ENCODE measurements at regions not wholly inside any gene's neighbourhood (a gene's known extent, or its start where the extent isn't known, plus 50 kb on each side); places are given as distances from the start of the nearest gene placed in this dataset.

DNA sequence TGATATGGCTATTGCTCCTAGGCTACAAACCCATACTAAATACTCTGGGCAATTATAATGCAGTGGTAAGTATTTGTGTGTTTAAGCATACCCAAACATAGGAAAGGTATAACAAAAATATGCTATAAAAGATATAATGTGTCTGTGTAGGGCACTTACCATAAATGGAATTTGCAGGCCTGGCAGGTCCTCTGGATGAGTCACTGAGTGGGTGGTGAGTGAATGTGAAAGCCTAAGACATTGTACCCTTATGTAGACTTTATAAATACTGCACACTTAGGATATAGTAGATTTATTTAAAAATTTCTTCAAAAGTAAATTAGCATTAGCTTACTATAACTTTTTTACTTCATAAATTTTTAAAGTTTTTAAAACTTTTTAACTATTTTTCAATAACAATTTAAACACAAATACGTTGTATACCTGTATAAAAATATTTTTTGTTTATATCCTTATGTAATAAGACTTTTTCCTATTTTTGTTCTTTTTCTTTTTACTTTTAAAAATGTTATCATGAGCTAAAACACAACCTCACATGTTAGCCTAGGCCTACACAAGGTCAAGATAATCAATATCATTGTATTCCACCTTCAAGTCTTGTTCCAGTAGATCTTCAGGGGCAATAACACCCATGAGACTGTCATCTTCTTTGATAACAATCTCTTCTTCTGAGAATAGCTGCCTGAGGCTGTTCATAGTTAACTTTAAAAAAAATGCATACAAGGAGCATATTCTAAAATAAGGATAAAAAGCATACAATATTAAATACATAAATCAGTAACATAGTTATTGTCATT, 306.3 kb upstream of the RGS18 start:
- ATAC-seq (replicated peaks in 6 of 8): peak in 2 of 8 experiments; percentile 26 to 38
- in situ Hi-C loops (cut with MboI; ENCODE audit: low pct_unique_long_range_greater_than_20kb in 2 of 9, low sequenced_read_pairs in 9 of 9, unreplicated experiment in 9 of 9): no loop called here
- H3K4me3 ChIP-seq: no peak overlapping the region
- no peak overlapping the region for H3K27ac ChIP-seq
- 20 to 100% (median 89%) methylated on average over 1 of the region's 1 CpG for whole genome bisulfite sequencing, 10 experiments
- H3K4me1 ChIP-seq (replicated peaks in 1 of 2): no peaks in the 10 kb centered on the region

DNA sequence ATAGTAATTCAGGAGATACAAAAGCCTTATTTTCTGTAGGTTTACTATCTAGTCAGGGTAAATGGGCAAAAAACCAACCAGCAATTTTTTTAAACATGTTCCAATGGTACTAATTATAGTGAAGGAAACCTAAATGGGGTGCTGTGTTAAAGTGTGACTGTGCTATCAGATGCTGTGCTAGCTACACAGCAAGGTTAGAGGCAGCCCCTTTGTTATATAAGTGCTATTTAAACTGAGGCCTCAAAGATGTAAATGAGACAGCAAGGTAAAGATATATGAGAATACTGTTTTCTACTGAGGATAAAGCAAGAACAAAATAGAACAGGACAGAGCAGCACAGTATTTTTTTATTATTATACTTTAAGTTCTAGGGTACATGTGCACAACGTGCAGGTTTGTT, 305.4 kb upstream of the RGS18 start:
- Histone ChIP-seq H3K4me1 (replicated peaks in 1 of 2) (no peaks in the 10 kb centered on the region), H3K4me3 (no peak overlapping the region), H3K27ac (no peak overlapping the region)
- in situ Hi-C loops (cut with MboI; ENCODE audit: low pct_unique_long_range_greater_than_20kb in 2 of 9, low sequenced_read_pairs in 9 of 9, unreplicated experiment in 9 of 9): no loop called here
- no peak for ATAC-seq (replicated peaks in 6 of 8)
- WGBS, 10 experiments: 60 to 83% (median 67%) methylated on average over 1 of the region's 1 CpG; no CpG with 5 or more reads in 7 of the 10 experiments

DNA sequence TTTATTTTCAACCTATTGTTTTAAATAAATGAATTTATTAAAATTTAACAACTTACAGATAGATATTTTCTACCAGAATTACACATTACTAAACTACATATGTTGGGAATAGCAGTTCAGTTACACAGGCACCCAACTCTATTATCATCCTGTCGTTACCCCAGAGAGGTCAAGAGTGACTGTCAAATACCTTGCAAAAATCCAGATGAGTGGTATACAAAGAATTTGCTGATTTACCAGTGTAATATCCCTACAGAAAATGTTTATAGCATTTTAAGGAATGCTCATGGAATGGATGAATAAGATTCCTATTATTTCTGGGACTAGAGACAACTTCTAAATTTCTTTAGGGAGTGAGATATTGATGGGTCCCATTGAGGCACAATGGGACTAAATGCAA, 300.7 kb upstream of the RGS18 start:
- in situ Hi-C loops (cut with MboI; ENCODE audit: low pct_unique_long_range_greater_than_20kb in 2 of 9, low sequenced_read_pairs in 9 of 9, unreplicated experiment in 9 of 9): no loop called here
- no peak for ATAC-seq (replicated peaks in 6 of 8)
- no peaks in the 10 kb centered on the region for H3K4me1 ChIP-seq (replicated peaks in 1 of 2)
- no peak overlapping the region for H3K27ac ChIP-seq
- 13 to 100% (median 70%) methylated on average over 1 of the region's 1 CpG; no CpG with 5 or more reads in 1 of the 10 experiments for WGBS, 10 experiments
- H3K4me3 ChIP-seq: no peak overlapping the region

DNA sequence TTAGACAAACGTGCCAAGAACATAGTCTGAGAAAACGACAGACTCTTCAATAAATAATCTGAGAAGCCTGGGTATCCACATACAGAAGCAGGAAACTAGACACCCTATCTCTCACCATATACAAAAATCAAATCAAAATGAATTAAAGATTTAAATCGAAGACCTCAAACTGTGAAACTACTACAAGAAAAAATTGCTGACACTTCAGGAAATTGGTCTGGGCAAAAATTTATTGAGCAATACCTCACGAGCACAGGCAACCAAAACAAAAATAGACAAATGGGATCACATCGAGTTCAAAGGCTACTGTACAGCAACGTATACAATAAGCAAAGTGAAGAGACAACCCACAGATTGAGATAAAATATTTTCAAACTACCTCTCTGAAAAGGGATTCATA, 292.8 kb upstream of the RGS18 start:
- Histone ChIP-seq H3K27ac (no peak overlapping the region), H3K4me3 (no peak overlapping the region), H3K4me1 (replicated peaks in 1 of 2) (no peaks in the 10 kb centered on the region)
- no peak for ATAC-seq (replicated peaks in 6 of 8)
- WGBS, 10 experiments: 8 to 90% (median 69%) methylated on average over 2 to 6 of the region's 6 CpGs
- in situ Hi-C loops (cut with MboI; ENCODE audit: low pct_unique_long_range_greater_than_20kb in 2 of 9, low sequenced_read_pairs in 9 of 9, unreplicated experiment in 9 of 9): no loop called here

DNA sequence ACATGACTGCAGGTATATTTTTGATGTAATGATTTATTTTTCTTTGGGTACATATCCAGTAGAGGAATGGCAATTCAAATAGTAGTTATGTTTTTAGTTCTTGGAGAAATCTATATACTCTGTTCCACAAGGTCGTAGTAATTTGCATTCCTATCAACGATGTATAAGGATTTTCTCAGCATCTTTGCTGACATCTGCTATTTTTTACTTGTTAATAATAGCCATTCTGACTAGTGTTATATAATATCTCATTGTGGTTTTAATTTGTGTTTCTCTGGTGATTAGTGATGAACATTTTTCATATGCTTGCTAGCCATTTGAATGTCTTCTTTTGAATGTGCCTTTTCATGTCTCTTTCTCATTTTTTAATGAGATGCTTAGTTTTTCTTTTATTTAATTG, 292.1 kb upstream of the RGS18 start:
- in situ Hi-C loops (cut with MboI; ENCODE audit: low pct_unique_long_range_greater_than_20kb in 2 of 9, low sequenced_read_pairs in 9 of 9, unreplicated experiment in 9 of 9): no loop called here
- no peak overlapping the region for H3K4me3 ChIP-seq
- no peaks in the 10 kb centered on the region for H3K4me1 ChIP-seq (replicated peaks in 1 of 2)
- H3K27ac ChIP-seq: no peak overlapping the region
- ATAC-seq (replicated peaks in 6 of 8): no peak
- WGBS, 10 experiments: 13 to 100% (median 94%) methylated on average over 2 of the region's 2 CpGs

DNA sequence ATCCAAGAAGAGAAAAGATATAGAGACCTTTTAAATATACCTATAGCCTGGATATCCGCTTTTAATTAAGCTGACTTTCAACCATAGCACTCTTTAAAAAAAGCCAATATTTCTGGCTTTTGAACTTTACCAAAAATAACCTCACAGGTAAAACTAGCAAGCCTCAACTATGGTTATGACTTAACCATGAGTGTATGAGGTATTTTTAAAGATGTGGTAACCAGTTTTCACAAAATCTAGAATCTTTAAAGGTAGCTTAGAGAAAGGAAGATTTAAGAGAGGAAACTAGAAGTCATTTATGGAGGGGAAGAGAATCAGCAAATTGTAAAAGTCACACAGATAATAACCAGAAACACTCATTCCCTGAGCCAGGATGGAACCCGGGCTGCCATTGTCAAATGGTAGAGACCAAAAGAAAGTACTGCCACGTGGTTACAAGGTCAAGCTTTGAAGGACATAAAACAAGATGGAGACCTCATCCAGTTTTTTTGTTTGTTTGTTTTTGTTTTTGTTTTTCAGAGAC, 288.4 kb upstream of the RGS18 start:
- Histone ChIP-seq H3K4me3 (no peak overlapping the region), H3K4me1 (replicated peaks in 1 of 2) (no peaks in the 10 kb centered on the region), H3K27ac (no peak overlapping the region)
- WGBS, 10 experiments: 0 to 88% (median 81%) methylated on average over 2 to 3 of the region's 3 CpGs; no CpG with 5 or more reads in 1 of the 10 experiments
- ATAC-seq (replicated peaks in 6 of 8): no peak
- in situ Hi-C loops (cut with MboI; ENCODE audit: low pct_unique_long_range_greater_than_20kb in 2 of 9, low sequenced_read_pairs in 9 of 9, unreplicated experiment in 9 of 9): no loop called here

DNA sequence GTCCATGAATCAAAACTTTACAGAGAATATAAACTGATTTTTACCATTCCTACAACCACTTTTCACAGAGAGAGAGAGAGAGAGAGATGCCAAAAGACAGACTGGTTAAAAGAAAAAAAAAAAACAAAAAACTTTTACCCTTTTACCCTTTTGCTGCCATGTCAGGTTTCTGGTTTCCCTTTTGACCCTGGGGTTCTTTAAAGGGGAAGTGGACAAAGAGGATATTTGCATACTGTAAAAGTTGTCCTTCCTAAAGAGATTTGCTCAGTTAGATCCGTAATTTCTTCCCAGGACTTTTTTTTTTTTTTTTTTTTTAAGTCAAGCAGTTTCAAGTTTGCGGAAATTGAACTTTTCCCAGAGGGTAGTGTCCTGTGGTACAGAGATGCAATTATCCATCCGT, 287.8 kb upstream of the RGS18 start:
- no peaks in the 10 kb centered on the region for H3K4me1 ChIP-seq (replicated peaks in 1 of 2)
- no peak overlapping the region for H3K27ac ChIP-seq
- H3K4me3 ChIP-seq: no peak overlapping the region
- no peak for ATAC-seq (replicated peaks in 6 of 8)
- 40 to 89% (median 84%) methylated on average over 1 to 3 of the region's 3 CpGs for WGBS, 10 experiments
- in situ Hi-C loops (cut with MboI; ENCODE audit: low pct_unique_long_range_greater_than_20kb in 2 of 9, low sequenced_read_pairs in 9 of 9, unreplicated experiment in 9 of 9): no loop called here

DNA sequence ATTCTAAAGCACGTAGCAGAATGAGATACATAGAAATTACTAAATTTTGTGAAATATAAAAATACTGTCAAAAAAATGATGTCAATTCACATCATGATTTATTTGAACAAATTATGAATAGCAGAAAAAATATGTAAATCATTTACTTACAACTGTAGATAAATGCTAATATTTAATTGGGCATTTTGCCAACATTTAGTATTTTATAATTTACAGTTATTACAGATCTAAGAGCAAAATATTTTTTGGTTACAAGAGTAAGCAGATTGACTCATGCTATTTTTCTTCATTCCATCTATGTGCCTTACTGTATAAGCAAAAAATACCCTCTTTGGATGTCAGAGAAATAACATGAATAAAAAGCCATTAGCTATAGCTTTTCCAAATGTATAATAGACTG, 282.3 kb upstream of the RGS18 start:
- WGBS, 10 experiments: 69 to 100% (median 92%) methylated on average over 1 of the region's 1 CpG

DNA sequence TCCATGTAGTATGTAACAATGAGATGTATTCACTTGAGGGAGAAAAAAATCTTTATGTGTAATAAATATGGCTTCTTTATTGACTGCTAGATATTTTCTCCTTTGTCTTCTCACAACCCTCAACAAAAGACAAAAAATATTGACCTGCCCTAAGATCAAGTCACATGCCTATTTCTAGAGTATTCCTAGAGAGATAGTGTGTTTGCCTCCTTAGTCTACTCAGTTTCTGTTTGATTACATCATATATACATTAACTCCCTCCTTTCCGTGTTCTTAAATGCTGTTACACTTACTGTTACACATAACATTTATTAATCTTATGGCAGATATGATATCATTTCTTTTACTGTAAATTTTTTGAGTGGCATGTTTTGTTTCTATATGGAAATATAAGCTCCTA, 281.6 kb upstream of the RGS18 start:
- ATAC-seq (replicated peaks in 6 of 8): peak in 3 of 8 experiments; percentile 28 to 46 (median 34)
- Histone ChIP-seq H3K27ac (no peak overlapping the region), H3K4me1 (replicated peaks in 1 of 2) (peaks cover 6 to 14% of the 10 kb centered on the region in 2 donors), H3K4me3 (no peak overlapping the region)
- in situ Hi-C loops (cut with MboI; ENCODE audit: low pct_unique_long_range_greater_than_20kb in 2 of 9, low sequenced_read_pairs in 9 of 9, unreplicated experiment in 9 of 9): no loop called here
- 63 to 100% (median 98%) methylated on average over 1 of the region's 1 CpG; no CpG with 5 or more reads in 4 of the 10 experiments for WGBS, 10 experiments

More for the DNA sequence above, 282.3 kb upstream of the RGS18 start:
- H3K4me1 ChIP-seq (replicated peaks in 1 of 2): peaks cover 6 to 14% of the 10 kb centered on the region in 2 donors
- no peak overlapping the region for H3K27ac ChIP-seq
- ATAC-seq (replicated peaks in 6 of 8): no peak
- in situ Hi-C loops (cut with MboI; ENCODE audit: low pct_unique_long_range_greater_than_20kb in 2 of 9, low sequenced_read_pairs in 9 of 9, unreplicated experiment in 9 of 9): no loop called here
- no peak overlapping the region for H3K4me3 ChIP-seq

DNA sequence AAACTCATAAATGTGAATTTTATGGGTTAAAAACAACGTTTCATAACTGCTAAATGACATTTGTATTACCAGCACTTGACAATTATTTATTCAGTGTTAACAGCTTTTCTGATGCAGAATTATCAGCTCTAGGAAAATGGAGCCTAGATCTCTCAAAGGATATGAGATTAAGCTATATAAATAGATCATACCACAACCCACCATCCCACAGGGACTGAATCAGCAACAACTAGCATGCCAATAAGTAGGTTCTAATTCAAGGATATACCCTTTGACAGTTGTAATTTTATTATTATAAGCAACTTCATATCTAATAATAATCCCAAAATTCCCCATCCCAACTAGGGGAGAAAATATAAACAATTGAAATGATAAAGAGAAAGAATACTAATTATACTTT, 275.4 kb upstream of the RGS18 start:
- in situ Hi-C loops (cut with MboI; ENCODE audit: low pct_unique_long_range_greater_than_20kb in 2 of 9, low sequenced_read_pairs in 9 of 9, unreplicated experiment in 9 of 9): no loop called here
- ATAC-seq (replicated peaks in 6 of 8): no peak
- Histone ChIP-seq H3K4me3 (no peak overlapping the region), H3K27ac (no peak overlapping the region), H3K4me1 (replicated peaks in 1 of 2) (no peaks in the 10 kb centered on the region)
- 0 to 71% (median 39%) methylated on average over 1 of the region's 1 CpG; no CpG with 5 or more reads in 2 of the 10 experiments for WGBS, 10 experiments

DNA sequence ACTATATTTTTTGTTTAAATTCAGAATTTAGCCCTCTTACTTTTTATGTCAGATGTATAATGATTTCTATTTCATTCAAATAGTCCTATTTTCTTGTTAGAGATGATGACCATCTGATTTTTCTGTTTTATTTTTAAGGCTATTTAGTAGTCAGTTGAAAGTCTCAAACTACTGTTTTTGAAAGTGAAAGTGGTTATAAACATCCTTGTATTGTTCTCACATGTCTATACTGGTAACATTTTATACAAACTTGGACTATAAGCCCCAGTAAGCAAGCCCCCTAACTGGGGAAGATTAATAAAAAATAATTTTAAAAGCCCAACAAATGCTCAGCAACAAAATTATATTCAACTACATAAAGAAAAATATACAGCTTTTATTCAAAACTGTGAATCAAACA, 271.3 kb upstream of the RGS18 start:
- in situ Hi-C loops (cut with MboI; ENCODE audit: low pct_unique_long_range_greater_than_20kb in 2 of 9, low sequenced_read_pairs in 9 of 9, unreplicated experiment in 9 of 9): no loop called here
- Histone ChIP-seq H3K4me1 (replicated peaks in 1 of 2) (no peaks in the 10 kb centered on the region), H3K27ac (no peak overlapping the region), H3K4me3 (no peak overlapping the region)
- no peak for ATAC-seq (replicated peaks in 6 of 8)

DNA sequence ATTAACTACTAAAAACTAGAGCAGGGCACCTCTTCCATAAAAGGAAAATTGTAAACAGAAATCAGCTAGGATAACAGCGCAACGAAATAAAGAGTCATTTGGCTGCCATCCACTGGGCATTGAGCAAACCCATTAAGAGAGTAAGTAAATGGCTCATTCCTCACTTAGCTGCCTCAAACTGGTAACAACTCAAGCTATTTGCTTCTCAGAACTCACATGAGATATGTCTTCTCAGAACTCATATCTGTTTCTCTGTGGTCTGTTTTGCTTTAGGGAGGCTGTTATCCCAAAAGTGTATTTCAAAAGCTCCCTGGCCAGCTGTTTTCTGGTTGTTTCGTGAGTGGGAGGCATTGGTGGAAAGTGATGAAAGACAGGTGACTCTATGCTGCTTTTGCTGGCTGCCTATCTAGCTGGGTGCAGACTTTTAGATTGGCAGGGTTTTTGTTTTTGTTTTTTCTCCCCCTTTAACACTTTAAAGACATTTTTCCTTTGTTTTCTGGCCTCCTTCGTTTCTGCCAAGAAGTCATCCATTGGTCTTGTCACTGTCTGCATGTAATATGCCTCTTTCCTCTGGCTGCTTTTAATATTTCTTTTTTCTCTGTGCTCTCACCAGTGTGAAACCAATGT, 269.2 kb upstream of the RGS18 start:
- in situ Hi-C loops (cut with MboI; ENCODE audit: low pct_unique_long_range_greater_than_20kb in 2 of 9, low sequenced_read_pairs in 9 of 9, unreplicated experiment in 9 of 9): no loop called here
- H3K27ac ChIP-seq: no peak overlapping the region
- 15 to 100% (median 75%) methylated on average over 1 to 4 of the region's 4 CpGs for WGBS, 10 experiments
- H3K4me1 ChIP-seq (replicated peaks in 1 of 2): no peaks in the 10 kb centered on the region
- ATAC-seq (replicated peaks in 6 of 8): peak in 2 of 8 experiments; percentile 50 to 65
- H3K4me3 ChIP-seq: no peak overlapping the region

DNA sequence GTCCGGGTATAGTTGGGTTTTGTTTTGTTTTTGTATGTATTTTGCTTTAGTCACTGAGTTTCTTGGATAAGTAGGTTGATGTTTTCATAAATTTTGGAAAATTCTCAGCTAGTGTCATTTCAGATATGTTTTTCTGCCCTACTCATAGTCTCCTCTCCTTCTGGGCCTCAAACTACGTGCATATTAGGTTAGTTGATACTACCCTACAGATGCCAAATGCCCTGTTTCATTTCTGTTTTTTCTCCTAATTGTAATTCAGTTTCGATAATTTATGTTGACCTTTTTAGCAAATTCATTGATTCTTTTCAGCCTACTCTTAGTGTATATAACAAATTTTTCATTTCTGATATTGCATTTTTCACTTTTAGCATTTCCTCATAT, 268.6 kb upstream of the RGS18 start:
- Histone ChIP-seq H3K4me3 (no peak overlapping the region), H3K4me1 (replicated peaks in 1 of 2) (no peaks in the 10 kb centered on the region), H3K27ac (no peak overlapping the region)
- in situ Hi-C loops (cut with MboI; ENCODE audit: low pct_unique_long_range_greater_than_20kb in 2 of 9, low sequenced_read_pairs in 9 of 9, unreplicated experiment in 9 of 9): no loop called here
- ATAC-seq (replicated peaks in 6 of 8): no peak
- 6 to 95% (median 89%) methylated on average over 3 of the region's 3 CpGs for WGBS, 10 experiments
